ENCODE measurements at regions not wholly inside any gene's neighbourhood (a gene's known extent, or its start where the extent isn't known, plus 50 kb on each side); places are given as distances from the start of the nearest gene placed in this dataset.

DNA sequence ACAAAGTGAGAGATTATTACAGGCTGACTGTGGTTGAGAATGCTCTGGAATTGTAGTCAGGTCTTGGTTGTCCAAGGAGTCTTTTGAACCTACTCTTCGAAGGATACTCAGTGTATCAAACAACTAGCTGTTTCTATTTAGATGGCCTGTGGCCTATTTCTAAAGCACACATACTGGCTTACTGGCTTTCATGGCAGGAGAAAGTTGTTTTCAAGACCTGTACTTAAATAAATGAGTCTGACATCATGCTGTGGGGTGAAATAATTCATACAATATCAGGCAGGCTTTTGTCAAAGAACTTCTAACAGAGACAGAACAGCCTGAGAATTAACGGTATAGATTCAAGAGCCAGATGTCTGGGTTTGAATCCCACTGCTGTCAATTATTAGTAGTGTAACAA is 316.7 kb upstream of the SEMA6D start:
- TF ChIP-seq, protein P1, sequence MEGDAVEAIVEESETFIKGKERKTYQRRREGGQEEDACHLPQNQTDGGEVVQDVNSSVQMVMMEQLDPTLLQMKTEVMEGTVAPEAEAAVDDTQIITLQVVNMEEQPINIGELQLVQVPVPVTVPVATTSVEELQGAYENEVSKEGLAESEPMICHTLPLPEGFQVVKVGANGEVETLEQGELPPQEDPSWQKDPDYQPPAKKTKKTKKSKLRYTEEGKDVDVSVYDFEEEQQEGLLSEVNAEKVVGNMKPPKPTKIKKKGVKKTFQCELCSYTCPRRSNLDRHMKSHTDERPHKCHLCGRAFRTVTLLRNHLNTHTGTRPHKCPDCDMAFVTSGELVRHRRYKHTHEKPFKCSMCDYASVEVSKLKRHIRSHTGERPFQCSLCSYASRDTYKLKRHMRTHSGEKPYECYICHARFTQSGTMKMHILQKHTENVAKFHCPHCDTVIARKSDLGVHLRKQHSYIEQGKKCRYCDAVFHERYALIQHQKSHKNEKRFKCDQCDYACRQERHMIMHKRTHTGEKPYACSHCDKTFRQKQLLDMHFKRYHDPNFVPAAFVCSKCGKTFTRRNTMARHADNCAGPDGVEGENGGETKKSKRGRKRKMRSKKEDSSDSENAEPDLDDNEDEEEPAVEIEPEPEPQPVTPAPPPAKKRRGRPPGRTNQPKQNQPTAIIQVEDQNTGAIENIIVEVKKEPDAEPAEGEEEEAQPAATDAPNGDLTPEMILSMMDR (IDR thresholded peaks at IDR 0.05; ENCODE audit: insufficient read depth, missing control alignments): no peak
- no peak for DNase-seq (ENCODE audit: insufficient read length, low spot score)
- FAIRE-seq: peak; percentile 11

- DNase-seq (ENCODE audit: insufficient read length, low spot score) (no peak), FAIRE-seq (no peak)
- TF ChIP-seq, protein P1 (IDR thresholded peaks at IDR 0.05; ENCODE audit: insufficient read depth, missing control alignments): no peak
These were observed 315.9 kb upstream of the SEMA6D start for GRCh38 chr15:47401427-47401826.

DNA sequence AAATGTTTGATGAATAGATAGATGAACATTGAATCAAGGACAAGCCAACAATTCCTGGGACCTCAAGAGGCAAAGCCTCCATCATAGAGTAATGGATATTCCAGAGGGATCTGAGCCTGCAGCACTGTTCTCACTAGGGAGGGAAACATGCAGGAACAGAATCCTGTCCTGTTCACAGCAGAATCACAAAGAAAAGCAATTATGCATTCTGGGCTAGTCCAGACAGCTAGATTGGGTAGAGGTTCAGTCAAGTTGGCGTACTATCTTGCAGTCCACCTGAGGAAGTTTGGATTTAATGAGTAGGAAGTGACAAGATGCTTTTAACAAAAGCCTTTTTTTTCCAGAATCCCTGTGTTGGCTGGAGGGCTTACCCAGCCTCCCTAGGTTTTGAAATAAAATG is 314.5 kb upstream of the SEMA6D start:
- TF ChIP-seq, protein P1 (IDR thresholded peaks at IDR 0.05; ENCODE audit: insufficient read depth, missing control alignments): no peak
- no peak for FAIRE-seq
- DNase-seq (ENCODE audit: insufficient read length, low spot score): no peak

GRCh38 chr15:47404877-47405276 is 312.4 kb upstream of the SEMA6D start:
- no peak for FAIRE-seq
- no peak for DNase-seq (ENCODE audit: insufficient read length, low spot score)

DNA sequence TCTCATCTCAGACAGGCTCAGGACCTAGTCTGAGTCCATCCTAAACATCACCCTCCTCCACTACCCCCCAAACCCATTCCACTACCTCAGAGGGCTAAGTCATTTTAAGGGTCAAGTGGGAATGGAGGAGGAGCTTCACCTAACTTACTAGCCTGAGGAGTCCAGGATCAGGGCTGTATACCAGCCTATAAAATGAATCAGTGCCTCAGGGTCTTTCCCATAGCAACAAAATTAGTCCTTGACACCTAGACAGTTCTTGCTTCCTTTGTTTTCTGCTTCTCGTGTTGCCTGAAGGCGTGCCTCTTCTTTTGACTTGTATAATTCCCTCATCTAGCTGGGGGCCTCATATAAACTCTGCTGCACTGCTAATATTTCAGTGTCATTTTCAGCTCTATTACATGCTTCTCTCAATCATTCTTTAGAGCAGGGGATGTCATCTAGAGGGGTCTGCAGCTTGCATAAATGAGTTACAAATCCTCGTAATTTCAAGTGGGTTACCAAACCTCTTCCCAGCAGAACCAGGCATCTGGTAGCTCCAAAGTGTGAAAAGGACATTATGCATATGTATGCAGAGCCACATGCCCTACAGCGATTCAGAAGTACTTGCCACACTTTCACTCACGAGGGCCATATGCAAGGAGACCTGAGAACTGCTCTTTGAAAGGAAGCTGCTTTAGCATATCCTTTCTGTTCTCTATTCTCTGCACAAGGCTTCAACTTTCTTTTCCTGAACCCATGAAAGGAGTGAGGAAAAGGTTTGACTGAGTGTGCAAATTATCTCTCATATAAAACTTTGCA is 311.7 kb upstream of the SEMA6D start:
- TF ChIP-seq, protein P1 (IDR thresholded peaks at IDR 0.05; ENCODE audit: insufficient read depth, missing control alignments): no peak
- DNase-seq (ENCODE audit: insufficient read length, low spot score) (no peak), FAIRE-seq (no peak)

More at GRCh38 chr15:47404877-47405276, 312.4 kb upstream of the SEMA6D start:
- TF ChIP-seq, protein P1 (IDR thresholded peaks at IDR 0.05; ENCODE audit: insufficient read depth, missing control alignments): no peak

DNA sequence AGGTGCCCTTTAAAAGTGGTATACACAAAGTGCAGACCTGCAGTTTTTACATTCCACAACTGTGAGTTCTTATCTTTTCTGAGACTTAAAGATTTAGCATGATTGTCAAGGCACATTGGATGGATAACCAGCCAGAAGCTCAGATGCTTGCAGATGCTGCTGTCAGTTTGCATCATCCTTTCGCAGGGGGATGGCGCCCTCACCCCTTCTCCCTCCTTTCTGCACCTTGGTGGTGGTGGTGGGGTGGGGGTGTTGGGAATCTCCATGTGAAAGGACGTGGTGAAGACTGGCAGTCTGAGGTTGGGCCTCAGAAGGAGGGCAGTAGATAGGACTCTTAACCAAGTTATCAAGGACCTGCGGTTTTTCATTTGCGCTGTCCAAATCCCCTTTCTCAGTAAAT is 309.6 kb upstream of the SEMA6D start:
- TF ChIP-seq, protein P1 (IDR thresholded peaks at IDR 0.05; ENCODE audit: insufficient read depth, missing control alignments): no peak
- DNase-seq (ENCODE audit: insufficient read length, low spot score) (no peak), FAIRE-seq (no peak)

DNA sequence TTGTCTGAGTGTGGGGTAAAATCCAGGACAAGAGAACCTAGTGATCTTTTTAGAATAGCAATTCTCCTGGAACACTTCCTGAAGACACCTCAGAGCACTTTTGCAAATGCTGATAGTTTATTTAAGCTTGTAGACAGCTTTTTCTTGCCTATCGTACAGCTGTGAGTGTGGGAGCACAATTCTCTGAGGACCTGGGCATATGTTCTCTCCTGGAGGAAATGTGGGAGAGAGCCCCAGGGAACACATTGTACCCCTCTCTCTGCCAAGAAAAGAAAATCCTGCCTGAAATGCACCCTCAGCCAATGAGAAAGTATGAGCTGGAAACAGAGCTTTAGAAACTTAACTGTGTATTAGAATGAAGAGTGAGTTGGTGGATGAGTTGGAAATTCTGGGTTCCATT is 308.3 kb upstream of the SEMA6D start:
- TF ChIP-seq, protein P1 (IDR thresholded peaks at IDR 0.05; ENCODE audit: insufficient read depth, missing control alignments): no peak
- FAIRE-seq (no peak), DNase-seq (ENCODE audit: insufficient read length, low spot score) (no peak)

All from D721Med (cell line).